HEK293 (cell line): ENCODE measurements at regions not wholly inside any gene's neighbourhood (a gene's known extent, or its start where the extent isn't known, plus 50 kb on each side); places are given as distances from the start of the nearest gene placed in this dataset.

Experiments used
- CTCF ChIP-seq: fragments of 450-650 bp; formaldehyde crosslinking; IDR thresholded peaks from 2 replicates; pipeline ENCODE4 v1.5.1; 2016; ENCODE audit warnings: missing biosample characterization, missing genetic modification characterization
- GLIS2 ChIP-seq: fragments of 450-650 bp; formaldehyde crosslinking; IDR thresholded peaks from 2 replicates; pipeline ENCODE4 v1.5.1; 2016; ENCODE audit warnings: missing biosample characterization, missing genetic modification characterization
- ZFHX2 ChIP-seq: fragments of 450-650 bp; formaldehyde crosslinking; conservative IDR thresholded peaks from 2 replicates; pipeline ENCODE4 v1.5.1; 2016; ENCODE audit warnings: missing biosample characterization, missing genetic modification characterization
- ZNF549 ChIP-seq: fragments of 450-650 bp; IDR thresholded peaks from 2 replicates; pipeline ENCODE4 v1.5.1; 2018; ENCODE audit warnings: missing biosample characterization, missing genetic modification characterization, mild to moderate bottlenecking, inconsistent platforms, moderate library complexity
- ZNF621 ChIP-seq: fragments of 450-650 bp; formaldehyde crosslinking; IDR thresholded peaks from 2 replicates; pipeline ENCODE4 v1.5.1; 2017; ENCODE audit warnings: missing biosample characterization, missing genetic modification characterization

- TF ChIP-seq ZNF621 (tag by site-specific recombination) = no peak
- TF ChIP-seq ZFHX2 (tag by site-specific recombination) = no peak
- TF ChIP-seq ZNF549 (tag by site-specific recombination) = no peak
- no peak for TF ChIP-seq CTCF
- no peak for TF ChIP-seq GLIS2
These were observed 384.7 kb downstream of the GRIN2B start for GRCh38 chr12:13596714-13597113.
